ENCODE measurements at regions not wholly inside any gene's neighbourhood (a gene's known extent, or its start where the extent isn't known, plus 50 kb on each side); places are given as distances from the start of the nearest gene placed in this dataset.
"Not testable (repeated sequence)": the region's sequence is repeated elsewhere in the genome, so short reads cannot be mapped to it uniquely, and the experiment has no call there.

DNA sequence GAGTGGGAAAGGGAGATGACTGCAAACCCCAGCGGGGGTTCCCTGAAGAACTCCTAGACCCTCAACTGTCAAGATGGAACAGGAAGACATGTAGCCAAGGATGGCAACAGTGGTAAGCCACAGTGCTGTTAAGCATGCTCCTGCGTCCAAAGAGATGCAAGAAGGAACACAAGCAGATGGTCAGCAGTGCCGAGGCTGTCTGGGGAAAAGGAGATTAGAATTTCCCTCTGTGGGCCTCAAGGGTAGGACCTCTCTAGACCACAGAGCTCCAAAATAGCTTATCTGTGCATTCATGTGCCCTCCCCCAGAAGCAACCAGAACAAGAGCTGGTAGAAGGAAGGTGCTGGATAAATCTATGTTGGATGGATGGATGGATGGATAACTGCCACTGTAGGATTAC is 82.0 kb upstream of the CPEB2 start:
- H3K9me3 ChIP-seq (replicated peaks; ENCODE audit: low read length): no peaks in the 10 kb centered on the region
- H3K4me3 ChIP-seq (ENCODE audit: low read length): no peak overlapping the region
- no peaks in the 10 kb centered on the region for H3K36me3 ChIP-seq (ENCODE audit: insufficient read depth, low read length)
- H3K4me1 ChIP-seq (ENCODE audit: control insufficient read depth, insufficient read depth, low read length): peaks cover 8% of the 10 kb centered on the region
- H3K27me3 ChIP-seq (ENCODE audit: control insufficient read depth, insufficient read depth, low read length): no peaks in the 10 kb centered on the region
- H3K4me2 ChIP-seq (ENCODE audit: low read length): no peak overlapping the region
- no peak overlapping the region for H3K9ac ChIP-seq (ENCODE audit: low read depth, low read length)

DNA sequence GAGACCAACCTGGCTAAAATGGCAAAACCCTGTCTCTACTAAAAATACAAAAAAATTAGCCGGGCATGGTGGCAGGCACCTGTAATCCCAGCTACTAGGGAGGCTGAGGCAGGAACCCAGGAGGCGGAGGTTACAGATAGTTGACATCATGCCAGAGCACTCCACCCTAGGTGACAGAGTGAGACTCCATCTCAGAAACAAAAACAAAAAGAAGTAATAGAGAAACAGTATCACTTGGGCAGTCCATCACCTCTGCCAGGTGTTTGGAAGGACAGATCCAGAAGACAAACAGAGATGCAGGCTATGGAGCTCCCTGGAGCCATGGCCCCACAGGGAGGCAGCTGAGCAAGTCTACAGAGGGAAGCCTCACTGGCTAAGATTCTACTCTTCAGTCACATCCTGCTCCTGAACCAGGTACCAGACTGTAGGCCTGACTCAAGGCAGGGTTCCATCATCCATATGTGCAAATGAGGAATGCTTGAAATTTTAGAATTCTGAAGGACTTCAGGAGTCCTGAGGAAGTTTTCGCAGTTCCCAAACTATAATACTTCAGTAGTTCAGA is 81.4 kb upstream of the CPEB2 start:
- Histone ChIP-seq H3K9ac (ENCODE audit: low read depth, low read length) (no peak overlapping the region), H3K27me3 (ENCODE audit: control insufficient read depth, insufficient read depth, low read length) (peaks cover 3% of the 10 kb centered on the region), H3K9me3 (replicated peaks; ENCODE audit: low read length) (no peaks in the 10 kb centered on the region), H3K4me2 (ENCODE audit: low read length) (no peak overlapping the region), H3K4me3 (ENCODE audit: low read length) (no peak overlapping the region), H3K36me3 (ENCODE audit: insufficient read depth, low read length) (no peaks in the 10 kb centered on the region), H3K4me1 (ENCODE audit: control insufficient read depth, insufficient read depth, low read length) (peaks cover 8% of the 10 kb centered on the region)

DNA sequence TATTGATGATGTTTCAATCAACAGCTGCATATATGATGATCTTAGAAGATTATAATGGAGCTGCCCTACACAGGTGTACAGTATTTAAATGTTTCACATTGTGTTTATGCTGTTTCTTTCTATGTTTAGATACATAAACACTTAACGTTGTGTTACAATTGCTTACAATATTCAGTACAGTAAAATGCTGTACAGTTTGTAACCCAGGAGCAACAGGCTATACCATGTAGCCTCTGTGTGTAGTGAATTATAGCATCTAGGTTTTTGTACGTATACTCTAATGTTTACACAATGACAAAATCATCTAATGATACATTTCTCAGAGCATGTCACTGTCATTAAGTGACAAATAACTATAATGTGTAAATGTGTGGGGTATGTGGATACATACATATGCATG is 80.5 kb upstream of the CPEB2 start:
- H3K9me3 ChIP-seq (replicated peaks; ENCODE audit: low read length); H3K4me1 ChIP-seq (ENCODE audit: control insufficient read depth, insufficient read depth, low read length); H3K36me3 ChIP-seq (ENCODE audit: insufficient read depth, low read length); H3K27me3 ChIP-seq (ENCODE audit: control insufficient read depth, insufficient read depth, low read length); H3K4me2 ChIP-seq (ENCODE audit: low read length); H3K9ac ChIP-seq (ENCODE audit: low read depth, low read length); H3K4me3 ChIP-seq (ENCODE audit: low read length): not testable (repeated sequence)

- H3K9me3 ChIP-seq (replicated peaks; ENCODE audit: low read length): no peaks in the 10 kb centered on the region
- peaks cover 3% of the 10 kb centered on the region for H3K27me3 ChIP-seq (ENCODE audit: control insufficient read depth, insufficient read depth, low read length)
- H3K9ac ChIP-seq (ENCODE audit: low read depth, low read length): no peak overlapping the region
- no peak overlapping the region for H3K4me3 ChIP-seq (ENCODE audit: low read length)
- no peaks in the 10 kb centered on the region for H3K36me3 ChIP-seq (ENCODE audit: insufficient read depth, low read length)
- no peak overlapping the region for H3K4me2 ChIP-seq (ENCODE audit: low read length)
- H3K4me1 ChIP-seq (ENCODE audit: control insufficient read depth, insufficient read depth, low read length): no peaks in the 10 kb centered on the region
These were observed 78.0 kb upstream of the CPEB2 start for GRCh38 chr4:14924076-14924811.

DNA sequence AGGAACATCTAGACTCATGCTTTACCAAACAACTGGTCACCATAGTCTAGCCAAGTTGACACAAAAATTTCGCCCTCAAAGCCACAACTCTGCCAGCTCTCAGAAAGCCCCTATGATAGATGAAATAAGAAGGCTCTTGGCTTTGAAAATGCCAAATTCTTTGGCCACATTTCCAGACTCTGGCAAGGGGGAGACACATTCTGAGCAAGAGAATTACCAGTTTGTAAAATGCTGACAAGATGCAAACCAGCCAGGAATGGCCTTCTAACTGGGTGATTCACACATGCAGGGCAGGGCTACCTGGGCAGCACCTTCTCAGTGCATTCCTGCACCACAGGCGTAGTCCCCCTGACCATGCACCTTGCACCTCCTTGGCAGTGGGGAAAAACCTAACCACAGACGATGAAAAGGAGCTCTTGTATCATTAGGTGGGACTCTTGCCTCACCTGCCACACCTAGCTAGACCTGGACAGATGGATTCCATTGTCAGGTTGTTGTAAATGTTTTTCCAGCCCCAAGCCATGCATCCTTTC is 77.4 kb upstream of the CPEB2 start:
- H3K9me3 ChIP-seq (replicated peaks; ENCODE audit: low read length): no peaks in the 10 kb centered on the region
- H3K4me2 ChIP-seq (ENCODE audit: low read length): no peak overlapping the region
- no peaks in the 10 kb centered on the region for H3K36me3 ChIP-seq (ENCODE audit: insufficient read depth, low read length)
- no peak overlapping the region for H3K9ac ChIP-seq (ENCODE audit: low read depth, low read length)
- no peaks in the 10 kb centered on the region for H3K4me1 ChIP-seq (ENCODE audit: control insufficient read depth, insufficient read depth, low read length)
- H3K27me3 ChIP-seq (ENCODE audit: control insufficient read depth, insufficient read depth, low read length): peaks cover 3% of the 10 kb centered on the region
- no peak overlapping the region for H3K4me3 ChIP-seq (ENCODE audit: low read length)

DNA sequence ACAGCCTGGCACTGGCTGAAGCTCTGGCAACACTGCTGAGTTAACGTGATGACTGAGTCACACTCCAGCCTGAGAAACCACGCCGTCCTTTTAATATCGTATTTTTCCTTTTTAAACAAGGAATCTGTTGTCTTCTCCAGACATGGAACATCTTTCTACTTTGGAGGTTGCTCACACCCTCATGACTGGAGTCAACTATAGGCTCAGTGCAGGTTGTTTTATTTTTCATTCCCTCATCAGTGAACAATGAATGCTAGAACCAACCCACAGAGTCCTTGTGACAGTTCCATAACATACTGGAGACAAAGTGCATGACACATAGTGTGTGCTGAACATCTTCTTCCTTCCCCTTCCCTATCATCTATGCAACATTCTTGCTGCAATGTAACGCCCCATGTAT is 76.8 kb upstream of the CPEB2 start:
- no peak overlapping the region for H3K9ac ChIP-seq (ENCODE audit: low read depth, low read length)
- H3K4me2 ChIP-seq (ENCODE audit: low read length): no peak overlapping the region

GRCh38 chr4:14926368-14926767 is 75.9 kb upstream of the CPEB2 start:
- Histone ChIP-seq H3K9ac (ENCODE audit: low read depth, low read length) (no peak overlapping the region), H3K4me3 (ENCODE audit: low read length) (no peak overlapping the region), H3K36me3 (ENCODE audit: insufficient read depth, low read length) (no peaks in the 10 kb centered on the region), H3K27me3 (ENCODE audit: control insufficient read depth, insufficient read depth, low read length) (peaks cover 3% of the 10 kb centered on the region), H3K4me1 (ENCODE audit: control insufficient read depth, insufficient read depth, low read length) (no peaks in the 10 kb centered on the region), H3K4me2 (ENCODE audit: low read length) (no peak overlapping the region), H3K9me3 (replicated peaks; ENCODE audit: low read length) (no peaks in the 10 kb centered on the region)

More for the DNA sequence above, 76.8 kb upstream of the CPEB2 start:
- Histone ChIP-seq H3K4me3 (ENCODE audit: low read length) (no peak overlapping the region), H3K36me3 (ENCODE audit: insufficient read depth, low read length) (no peaks in the 10 kb centered on the region), H3K27me3 (ENCODE audit: control insufficient read depth, insufficient read depth, low read length) (peaks cover 3% of the 10 kb centered on the region), H3K9me3 (replicated peaks; ENCODE audit: low read length) (no peaks in the 10 kb centered on the region), H3K4me1 (ENCODE audit: control insufficient read depth, insufficient read depth, low read length) (no peaks in the 10 kb centered on the region)

DNA sequence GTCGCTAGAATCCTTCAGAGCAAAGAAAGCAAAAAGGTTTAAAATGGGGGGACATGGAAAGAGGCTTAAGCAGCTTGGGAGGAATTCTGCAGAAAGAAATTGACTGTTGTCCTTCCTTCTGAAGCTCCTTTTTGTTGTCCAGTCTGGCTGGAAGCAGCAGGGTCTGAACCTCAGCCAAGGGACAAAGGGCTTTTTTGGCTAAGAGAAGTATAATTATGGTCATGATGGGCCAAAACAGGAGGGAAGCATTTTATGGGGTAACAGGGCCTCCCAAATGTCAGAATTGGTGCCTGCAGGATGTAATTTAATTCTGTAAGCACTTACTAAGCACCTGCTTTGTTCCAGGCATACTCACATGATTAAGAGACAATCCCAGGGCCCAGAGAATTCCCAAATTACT is 74.2 kb upstream of the CPEB2 start:
- Histone ChIP-seq H3K4me1 (ENCODE audit: control insufficient read depth, insufficient read depth, low read length) (no peaks in the 10 kb centered on the region), H3K27me3 (ENCODE audit: control insufficient read depth, insufficient read depth, low read length) (peaks cover 3% of the 10 kb centered on the region), H3K4me3 (ENCODE audit: low read length) (no peak overlapping the region), H3K4me2 (ENCODE audit: low read length) (no peak overlapping the region), H3K9ac (ENCODE audit: low read depth, low read length) (no peak overlapping the region), H3K9me3 (replicated peaks; ENCODE audit: low read length) (no peaks in the 10 kb centered on the region), H3K36me3 (ENCODE audit: insufficient read depth, low read length) (no peaks in the 10 kb centered on the region)

DNA sequence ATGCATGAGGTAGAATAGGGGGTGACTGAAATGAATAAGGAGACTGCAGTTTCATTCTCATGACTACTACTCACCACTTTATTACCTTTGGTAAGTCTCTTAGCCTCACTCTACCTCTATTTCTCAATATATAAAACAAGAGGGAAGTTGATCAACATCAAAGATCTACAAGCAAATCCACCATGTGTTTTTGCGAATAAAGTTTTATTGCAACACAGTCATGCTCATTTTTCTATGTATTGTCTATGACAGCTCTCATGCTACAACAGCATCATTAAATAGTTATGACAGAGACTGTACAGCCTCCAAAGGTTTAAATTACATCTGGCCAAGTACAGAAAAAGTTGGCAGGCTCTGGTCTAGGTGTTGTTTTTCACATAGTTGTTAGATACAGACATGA is 72.6 kb upstream of the CPEB2 start:
- Histone ChIP-seq H3K4me1 (ENCODE audit: control insufficient read depth, insufficient read depth, low read length) (no peaks in the 10 kb centered on the region), H3K27me3 (ENCODE audit: control insufficient read depth, insufficient read depth, low read length) (peaks cover 3% of the 10 kb centered on the region), H3K9ac (ENCODE audit: low read depth, low read length) (no peak overlapping the region), H3K4me3 (ENCODE audit: low read length) (no peak overlapping the region), H3K4me2 (ENCODE audit: low read length) (no peak overlapping the region), H3K36me3 (ENCODE audit: insufficient read depth, low read length) (no peaks in the 10 kb centered on the region), H3K9me3 (replicated peaks; ENCODE audit: low read length) (no peaks in the 10 kb centered on the region)

GRCh38 chr4:14934704-14935390 is 67.4 kb upstream of the CPEB2 start:
- no peaks in the 10 kb centered on the region for H3K4me1 ChIP-seq (ENCODE audit: control insufficient read depth, insufficient read depth, low read length)
- no peaks in the 10 kb centered on the region for H3K36me3 ChIP-seq (ENCODE audit: insufficient read depth, low read length)
- no peaks in the 10 kb centered on the region for H3K9me3 ChIP-seq (replicated peaks; ENCODE audit: low read length)
- H3K4me3 ChIP-seq (ENCODE audit: low read length): no peak overlapping the region
- H3K27me3 ChIP-seq (ENCODE audit: control insufficient read depth, insufficient read depth, low read length): peaks cover 7% of the 10 kb centered on the region
- no peak overlapping the region for H3K4me2 ChIP-seq (ENCODE audit: low read length)
- no peak overlapping the region for H3K9ac ChIP-seq (ENCODE audit: low read depth, low read length)

- Histone ChIP-seq H3K4me1 (ENCODE audit: control insufficient read depth, insufficient read depth, low read length) (no peaks in the 10 kb centered on the region), H3K4me2 (ENCODE audit: low read length) (no peak overlapping the region), H3K27me3 (ENCODE audit: control insufficient read depth, insufficient read depth, low read length) (no peaks in the 10 kb centered on the region), H3K4me3 (ENCODE audit: low read length) (no peak overlapping the region), H3K9me3 (replicated peaks; ENCODE audit: low read length) (no peaks in the 10 kb centered on the region), H3K9ac (ENCODE audit: low read depth, low read length) (no peak overlapping the region), H3K36me3 (ENCODE audit: insufficient read depth, low read length) (no peaks in the 10 kb centered on the region)
These were observed 58.5 kb upstream of the CPEB2 start for GRCh38 chr4:14943749-14944148.
